Liver (tissue), 8 donors: ENCODE measurements at regions not wholly inside any gene's neighbourhood (a gene's known extent, or its start where the extent isn't known, plus 50 kb on each side); places are given as distances from the start of the nearest gene placed in this dataset.

ENCODE experiments used
- DNase-seq: peaks from one replicate; pipeline ENCODE4 v3.0.0-alpha.2; 2017; ENCODE audit warnings: low spot score
- H3K27ac ChIP-seq, 2 donors: one replicate each; pipeline ENCODE4 v1.7.0; 2013; ENCODE audit warnings: inconsistent platforms in 2 of 2, low read length in 2 of 2, control low read depth in 1 of 2, low read depth in 1 of 2, mild to moderate bottlenecking in 1 of 2
- H3K27me3 ChIP-seq, 4 donors: one replicate each; pipeline versions ENCODE4 v1.6.1 to v1.7.0; 2013; ENCODE audit warnings: low read length in 3 of 4, inconsistent platforms in 1 of 4, mild to moderate bottlenecking in 1 of 4, moderate library complexity in 1 of 4; ENCODE audit not compliant: control insufficient read depth in 4 of 4, insufficient read depth in 4 of 4
- H3K36me3 ChIP-seq, 4 donors: one replicate each; pipeline versions ENCODE4 v1.6.1 to v1.7.0; 2013; ENCODE audit warnings: low read length in 3 of 4, mild to moderate bottlenecking in 3 of 4, low read depth in 1 of 4, moderate library complexity in 1 of 4; ENCODE audit not compliant: control insufficient read depth in 4 of 4, insufficient read depth in 3 of 4
- H3K4me1 ChIP-seq, 4 donors: one replicate each; pipeline versions ENCODE4 v1.6.1 to v1.7.0; 2013; ENCODE audit warnings: low read length in 3 of 4, mild to moderate bottlenecking in 3 of 4, moderate library complexity in 1 of 4; ENCODE audit not compliant: control insufficient read depth in 4 of 4, insufficient read depth in 4 of 4
- H3K4me3 ChIP-seq, 3 donors: one replicate each; pipeline versions ENCODE4 v1.6.1 to v1.7.0; 2013; ENCODE audit warnings: low read length in 3 of 3, control low read depth in 1 of 3, low read depth in 1 of 3, mild to moderate bottlenecking in 1 of 3
- H3K9ac ChIP-seq, 2 donors: one replicate each; pipeline ENCODE4 v1.7.0; 2013; ENCODE audit warnings: low read length in 2 of 2, mild to moderate bottlenecking in 2 of 2, moderate library complexity in 2 of 2, control low read depth in 1 of 2, low read depth in 1 of 2
- H3K9me3 ChIP-seq, 4 donors: one replicate each; pipeline versions ENCODE4 v1.6.1 to v1.7.0; 2013; ENCODE audit warnings: low read length in 3 of 4; ENCODE audit not compliant: control insufficient read depth in 4 of 4
- ATF3 ChIP-seq: IDR thresholded peaks from 2 replicates; pipeline ENCODE4 v1.6.1; 2016; ENCODE audit warnings: antibody characterized with exemption
- CTCF ChIP-seq: fragments of 150-350 bp; IDR thresholded peaks from 2 replicates; pipeline ENCODE4 v1.5.1; 2017; ENCODE audit warnings: improper control_type of control experiment, low read depth, low read length; ENCODE audit not compliant: missing input control
- EGR1 ChIP-seq, 2 donors: IDR thresholded peaks; 2 replicates each; pipeline ENCODE4 v1.6.1; 2016 to 2018; ENCODE audit warnings: antibody characterized with exemption in 2 of 2, low read depth in 2 of 2
- FOXA2 ChIP-seq: IDR thresholded peaks from 2 replicates; pipeline ENCODE4 v1.6.1; 2016; ENCODE audit warnings: antibody characterized with exemption
- GABPA ChIP-seq, 2 donors: IDR thresholded peaks in 1 of 2; conservative IDR thresholded peaks in 1 of 2; 2 replicates each; pipeline ENCODE4 v1.6.1; 2016; ENCODE audit warnings: antibody characterized with exemption in 2 of 2, mild to moderate bottlenecking in 1 of 2, moderate library complexity in 1 of 2
- HNF4G ChIP-seq: IDR thresholded peaks from 2 replicates; pipeline ENCODE4 v1.6.1; 2016; ENCODE audit warnings: antibody characterized with exemption
- JUND ChIP-seq, 2 donors: IDR thresholded peaks; 2 replicates each; pipeline ENCODE4 v1.6.1; 2016; ENCODE audit warnings: antibody characterized with exemption in 2 of 2
- NR2F2 ChIP-seq: IDR thresholded peaks from 2 replicates; pipeline ENCODE4 v1.6.1; 2016; ENCODE audit warnings: antibody characterized with exemption
- REST ChIP-seq: IDR thresholded peaks from 2 replicates; pipeline ENCODE4 v1.6.1; 2016; ENCODE audit warnings: antibody characterized with exemption, mild to moderate bottlenecking
- RXRA ChIP-seq, 2 donors: IDR thresholded peaks; 2 replicates each; pipeline ENCODE4 v1.6.1; 2017 to 2018; ENCODE audit warnings: antibody characterized with exemption in 2 of 2, mild to moderate bottlenecking in 1 of 2
- SP1 ChIP-seq: IDR thresholded peaks from 2 replicates; pipeline ENCODE4 v1.6.1; 2018; ENCODE audit warnings: antibody characterized with exemption, mild to moderate bottlenecking
- TAF1 ChIP-seq: conservative IDR thresholded peaks from 2 replicates; pipeline ENCODE4 v1.6.1; 2016; ENCODE audit warnings: antibody characterized with exemption, mild to moderate bottlenecking
- YY1 ChIP-seq: IDR thresholded peaks from 2 replicates; pipeline ENCODE4 v1.6.1; 2016; ENCODE audit warnings: antibody characterized with exemption, mild to moderate bottlenecking
- ZBTB33 ChIP-seq: IDR thresholded peaks from 2 replicates; pipeline ENCODE4 v1.6.1; 2016; ENCODE audit warnings: antibody characterized with exemption
- WGBS: extraction: QIAGEN DNeasy Blood & Tissue Kit; methylation state at CpG from one replicate; pipeline ENCODE4 v1.1.7; 2013; 5-methylcytosine and 5-hydroxymethylcytosine counted together
- donor health status: healthy.
- donor health status: healthy.
- donor health status: healthy.
- donor health status: healthy.
- donor health status: healthy.

GRCh38 chr13:40026174-40026585 is 370.7 kb downstream of the COG6 start:
- Histone ChIP-seq H3K27me3 (no peaks in the 10 kb centered on the region), H3K36me3 (no peaks in the 10 kb centered on the region), H3K27ac (no peak overlapping the region), H3K4me3 (no peak overlapping the region), H3K9ac (no peak overlapping the region), H3K9me3 (no peaks in the 10 kb centered on the region), H3K4me1 (no peaks in the 10 kb centered on the region)
- TF ChIP-seq ZBTB33 (no peak), EGR1 (IDR thresholded peaks at IDR 0.05; ENCODE audit: low read depth in 2 of 2) (no peak), REST (no peak), SP1 (no peak), FOXA2 (no peak), CTCF (no peak), GABPA (IDR thresholded peaks at IDR 0.05 in 1 of 2, conservative IDR thresholded peaks at IDR 0.05 in 1 of 2) (no peak), ATF3 (no peak), RXRA (IDR thresholded peaks at IDR 0.05) (no peak)
- 86% methylated on average over 5 of the region's 5 CpGs for WGBS
- no peak for DNase-seq

GRCh38 chr13:40026741-40027140 is 371.3 kb downstream of the COG6 start:
- Histone ChIP-seq H3K27me3 (no peaks in the 10 kb centered on the region), H3K4me3 (no peak overlapping the region), H3K4me1 (no peaks in the 10 kb centered on the region), H3K27ac (no peak overlapping the region), H3K36me3 (no peaks in the 10 kb centered on the region), H3K9me3 (no peaks in the 10 kb centered on the region), H3K9ac (no peak overlapping the region)
- no peak for TF ChIP-seq CTCF
- TF ChIP-seq ATF3 = no peak
- TF ChIP-seq SP1 = no peak
- no peak for TF ChIP-seq EGR1 (IDR thresholded peaks at IDR 0.05; ENCODE audit: low read depth in 2 of 2)
- no peak for TF ChIP-seq RXRA (IDR thresholded peaks at IDR 0.05)
- no peak for TF ChIP-seq TAF1
- TF ChIP-seq ZBTB33 = no peak
- TF ChIP-seq YY1 = no peak
- TF ChIP-seq HNF4G = no peak
- TF ChIP-seq NR2F2 = no peak
- no peak for TF ChIP-seq JUND (IDR thresholded peaks at IDR 0.05)
- no peak for DNase-seq
- 80% methylated on average over 4 of the region's 4 CpGs for WGBS
